Adrenal gland (tissue), 9 donors: ENCODE measurements at regions not wholly inside any gene's neighbourhood (a gene's known extent, or its start where the extent isn't known, plus 50 kb on each side); places are given as distances from the start of the nearest gene placed in this dataset.
A peak's percentile ranks its signal among the peaks of the same experiment; 100 is the strongest.

ENCODE experiments used
- DNase-seq, 7 donors: peaks; one replicate each; pipeline ENCODE4 v3.0.0-alpha.2; 2019 to 2020
- H3K27ac ChIP-seq, 5 donors: fragments of 200-600 bp; sonication (generic) in 4 of 5; 1 replicate in 3 of 5; 2 replicates in 2 of 5; pipeline versions ENCODE4 v1.5.1 to v1.8.0; 2016 to 2020; ENCODE audit warnings: mild to moderate bottlenecking in 1 of 5
- H3K27me3 ChIP-seq: fragments of 200-600 bp; 2 replicates; pipeline ENCODE4 v1.8.0; 2021
- H3K36me3 ChIP-seq, 2 donors: fragments of 200-600 bp; replicated peaks in 1 of 2; 1 replicate in 1 of 2; 2 replicates in 1 of 2; pipeline versions ENCODE4 v1.5.1 to v1.8.0; 2018 to 2022
- H3K4me1 ChIP-seq, 2 donors: fragments of 200-600 bp; replicated peaks in 1 of 2; 1 replicate in 1 of 2; 2 replicates in 1 of 2; pipeline versions ENCODE4 v1.5.1 to v1.8.0; 2018 to 2021
- H3K4me3 ChIP-seq, 4 donors: fragments of 200-600 bp; sonication (generic) in 3 of 4; one replicate each; pipeline ENCODE4 v1.5.1; 2016 to 2018
- H3K9me3 ChIP-seq, 3 donors: fragments of 200-600 bp; sonication (generic) in 1 of 3; replicated peaks in 1 of 3; 1 replicate in 2 of 3; 2 replicates in 1 of 3; pipeline versions ENCODE4 v1.5.1 to v1.8.0; 2016 to 2021
- CTCF ChIP-seq, 6 experiments: fragments of 450-650 bp in 4 of 6; fragments of 200-600 bp in 2 of 6; sonication (generic) in 1 of 6; IDR thresholded peaks; 1 replicate in 5 of 6; 2 replicates in 1 of 6; pipeline versions ENCODE4 v1.5.1 to v1.8.0; 2016 to 2021; ENCODE audit warnings: antibody characterized with exemption in 6 of 6, mild to moderate bottlenecking in 2 of 6, moderate library complexity in 1 of 6
- POLR2A ChIP-seq, 2 donors: fragments of 450-650 bp; IDR thresholded peaks; one replicate each; pipeline ENCODE4 v1.6.1; 2017; ENCODE audit warnings: antibody characterized with exemption in 2 of 2, mild to moderate bottlenecking in 2 of 2, moderate library complexity in 1 of 2
- WGBS, 4 donors: extraction: QIAGEN DNeasy Blood & Tissue Kit in 2 of 4; methylation state at CpG; one replicate each; pipeline versions ENCODE4 v1.1.5 to v1.1.7; 2013 to 2017; 5-methylcytosine and 5-hydroxymethylcytosine counted together
- intact Hi-C, 2 donors: fragments of 100-400 bp; cut with DNase I; formaldehyde crosslinking; loops; one replicate each; pipeline versions ENCODE4 v1.14.1 to v1.15.0; 2022 to 2023
- donor health status: healthy with polysubstance abuse.
- donor health status: Bipolar disorder and iron deficiency.
- donor health status: DM: yes; HTN: yes; CAD: no.
- donor health status: DM: no; HTN: no; CAD: no.
- donor health status: DM: no; HTN: no; CAD: no.

DNA sequence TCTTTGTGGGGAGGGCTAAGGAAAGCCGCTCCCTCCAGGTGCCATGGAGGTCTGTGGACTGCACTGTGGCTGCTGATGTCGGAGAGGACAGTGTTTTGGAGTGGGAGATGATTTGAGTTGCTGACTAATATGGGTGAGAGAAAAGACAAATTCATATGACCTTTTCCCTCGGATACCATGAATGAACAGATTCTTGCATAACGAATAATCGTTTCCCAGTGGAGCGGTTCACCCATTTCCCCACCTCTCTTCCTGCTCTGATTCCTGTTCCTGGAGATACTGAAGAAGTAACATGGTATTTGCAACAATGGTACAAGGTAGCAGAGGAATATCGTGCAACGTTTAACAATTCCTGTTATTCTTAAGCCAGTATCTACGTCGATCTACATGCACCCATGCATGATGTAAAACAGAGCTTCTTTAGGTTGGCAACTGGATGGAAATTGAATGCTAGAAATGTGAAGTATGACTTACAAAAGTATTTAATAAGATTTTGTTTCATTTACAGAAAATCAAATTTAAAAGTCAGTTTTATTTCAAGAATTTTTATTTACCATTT lies 227.1 kb downstream of the TOMM20 start:
- Histone ChIP-seq H3K4me3 (no peak overlapping the region), H3K9me3 (no peaks in the 10 kb centered on the region), H3K27me3 (no peaks in the 10 kb centered on the region), H3K4me1 (peaks cover 12 to 14% of the 10 kb centered on the region in 2 donors), H3K36me3 (no peaks in the 10 kb centered on the region), H3K27ac (no peak overlapping the region)
- intact Hi-C loops: no loop called here
- TF ChIP-seq CTCF (IDR thresholded peaks at IDR 0.05): no peak
- no peak for TF ChIP-seq POLR2A (IDR thresholded peaks at IDR 0.05)
- 80 to 90% (median 84%) methylated on average over 10 of the region's 10 CpGs for WGBS, 4 donors
- no peak for DNase-seq

GRCh38 chr1:234900595-234900994 lies 228.0 kb downstream of the TOMM20 start:
- WGBS, 4 donors: 86 to 96% (median 90%) methylated on average over 2 to 3 of the region's 3 CpGs
- Histone ChIP-seq H3K27ac (no peak overlapping the region), H3K36me3 (no peaks in the 10 kb centered on the region), H3K9me3 (no peaks in the 10 kb centered on the region), H3K27me3 (no peaks in the 10 kb centered on the region), H3K4me1 (peaks cover 12 to 14% of the 10 kb centered on the region in 2 donors), H3K4me3 (no peak overlapping the region)
- intact Hi-C loops: no loop called here
- TF ChIP-seq POLR2A (IDR thresholded peaks at IDR 0.05) (no peak), CTCF (IDR thresholded peaks at IDR 0.05) (no peak)
- no peak for DNase-seq

- Histone ChIP-seq H3K4me1 (peaks cover 12 to 14% of the 10 kb centered on the region in 2 donors), H3K36me3 (no peaks in the 10 kb centered on the region), H3K27me3 (no peaks in the 10 kb centered on the region), H3K27ac (peak overlapping the region in 4 of 5 donors; percentile 59 to 89 (median 78)), H3K9me3 (no peaks in the 10 kb centered on the region), H3K4me3 (no peak overlapping the region)
- 86 to 91% (median 88%) methylated on average over 12 to 13 of the region's 13 CpGs for WGBS, 4 donors
- TF ChIP-seq CTCF (IDR thresholded peaks at IDR 0.05) (no peak), POLR2A (IDR thresholded peaks at IDR 0.05) (no peak)
- intact Hi-C loops: no loop called here
- no peak for DNase-seq
These were observed 228.9 kb downstream of the TOMM20 start for GRCh38 chr1:234899730-234900072.

DNA sequence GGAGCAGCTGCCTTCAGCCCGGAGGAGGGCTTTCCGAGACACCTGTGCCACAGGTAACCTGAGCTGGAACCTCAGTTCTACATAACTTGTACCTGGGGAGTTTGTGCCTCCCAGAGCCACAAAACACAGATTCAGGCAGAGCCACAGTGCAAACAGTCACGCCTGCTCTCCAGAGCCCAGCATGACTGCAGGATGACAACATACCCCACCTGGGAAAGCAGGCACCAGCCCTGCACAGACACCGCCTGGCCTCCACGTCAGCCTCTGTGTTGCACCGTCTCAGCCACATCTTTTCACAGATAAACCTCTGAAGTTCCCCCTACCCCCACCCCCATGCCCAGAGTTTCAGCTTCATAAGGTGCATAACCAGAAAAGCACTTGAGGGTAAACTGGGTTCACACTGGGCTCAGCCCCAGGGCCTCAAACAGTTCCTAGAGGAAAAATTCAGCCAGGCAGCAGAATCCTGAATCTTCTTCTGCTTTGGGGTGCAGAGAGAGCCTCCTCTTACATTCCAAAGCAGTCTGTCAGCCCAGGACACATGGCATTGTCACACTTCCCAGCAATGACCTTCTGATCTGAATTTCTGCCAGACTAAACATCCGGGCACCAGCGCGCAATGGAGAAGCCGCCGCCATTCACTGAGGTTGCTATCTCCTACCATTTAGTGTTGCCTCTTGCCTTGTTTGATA lies 229.5 kb downstream of the TOMM20 start:
- 42 to 53% (median 43%) methylated on average over 7 to 11 of the region's 11 CpGs for WGBS, 4 donors
- H3K9me3 ChIP-seq: no peaks in the 10 kb centered on the region
- H3K36me3 ChIP-seq: no peaks in the 10 kb centered on the region
- intact Hi-C loops: no loop called here
- peak; percentile 65 to 90 (median 86) for DNase-seq
- H3K4me3 ChIP-seq: no peak overlapping the region
- TF ChIP-seq POLR2A (IDR thresholded peaks at IDR 0.05) (peak in 1 of 2 donors; percentile 42), CTCF (IDR thresholded peaks at IDR 0.05) (no peak)
- peaks cover 12 to 17% of the 10 kb centered on the region in 2 donors for H3K4me1 ChIP-seq
- no peaks in the 10 kb centered on the region for H3K27me3 ChIP-seq
- H3K27ac ChIP-seq: peak overlapping the region in 4 of 5 donors; percentile 59 to 89 (median 78)
